GDM1 (cell line): ENCODE measurements at regions not wholly inside any gene's neighbourhood (a gene's known extent, or its start where the extent isn't known, plus 50 kb on each side); places are given as distances from the start of the nearest gene placed in this dataset.

Experiments
- DNase-seq: peaks from one replicate; lab custom pipeline; 2025; lab: John Stamatoyannopoulos, UW

GRCh38 chr2:71891719-71892422 is 255.8 kb downstream of the CYP26B1 start:
- DNase-seq: no peak

GRCh38 chr2:71891155-71891554 is 256.5 kb downstream of the CYP26B1 start:
- DNase-seq: no peak

GRCh38 chr2:71889759-71890684 is 257.6 kb downstream of the CYP26B1 start:
- DNase-seq: no peak

GRCh38 chr2:71888751-71889445 is 258.8 kb downstream of the CYP26B1 start:
- no peak for DNase-seq

GRCh38 chr2:71887196-71887595 is 260.5 kb downstream of the CYP26B1 start:
- no peak for DNase-seq

GRCh38 chr2:71886241-71886640 is 261.4 kb downstream of the CYP26B1 start:
- DNase-seq: no peak

GRCh38 chr2:71884303-71885042 is 263.2 kb downstream of the CYP26B1 start:
- no peak for DNase-seq

GRCh38 chr2:71882949-71883472 is 264.7 kb downstream of the CYP26B1 start:
- DNase-seq: no peak

GRCh38 chr2:71882236-71882946 is 265.3 kb downstream of the CYP26B1 start:
- no peak for DNase-seq

GRCh38 chr2:71880846-71881610 is 266.6 kb downstream of the CYP26B1 start:
- no peak for DNase-seq

GRCh38 chr2:71880287-71880686 is 267.4 kb downstream of the CYP26B1 start:
- no peak for DNase-seq

GRCh38 chr2:71879509-71880184 is 268.0 kb downstream of the CYP26B1 start:
- DNase-seq: no peak

GRCh38 chr2:71878626-71879508 is 268.8 kb downstream of the CYP26B1 start:
- no peak for DNase-seq

GRCh38 chr2:71877636-71878035 is 270.0 kb downstream of the CYP26B1 start:
- no peak for DNase-seq

GRCh38 chr2:71876542-71877451 is 270.9 kb downstream of the CYP26B1 start:
- DNase-seq: no peak

GRCh38 chr2:71872466-71873051 is 275.1 kb downstream of the CYP26B1 start:
- no peak for DNase-seq

- DNase-seq: no peak
These were observed 282.2 kb downstream of the CYP26B1 start for GRCh38 chr2:71865391-71865965.
